Mesenchymal stem cell (in vitro differentiated cells and primary cell): ENCODE measurements at regions not wholly inside any gene's neighbourhood (a gene's known extent, or its start where the extent isn't known, plus 50 kb on each side); places are given as distances from the start of the nearest gene placed in this dataset.

ENCODE experiments used
- DNase-seq: peaks from one replicate; pipeline ENCODE4 v3.0.0-alpha.2; 2013
- H2AFZ ChIP-seq: one replicate; pipeline ENCODE4 v1.6.1; 2013; ENCODE audit warnings: low read depth, mild to moderate bottlenecking, control low read depth, inconsistent platforms, low read length, moderate library complexity
- H2AK5ac ChIP-seq: 2 replicates; pipeline ENCODE4 v1.6.1; 2013; ENCODE audit warnings: low read length, moderate library complexity, mild to moderate bottlenecking, inconsistent platforms; ENCODE audit not compliant: severe bottlenecking
- H2BK120ac ChIP-seq: one replicate; pipeline ENCODE4 v1.6.1; 2013; ENCODE audit warnings: low read depth, mild to moderate bottlenecking, inconsistent platforms, low read length, moderate library complexity
- H2BK12ac ChIP-seq, 2 experiments: one replicate each; pipeline ENCODE4 v1.6.1; 2013; ENCODE audit warnings: inconsistent platforms in 2 of 2, low read length in 2 of 2, mild to moderate bottlenecking in 2 of 2, moderate library complexity in 2 of 2, control low read depth in 1 of 2
- H2BK15ac ChIP-seq: one replicate; pipeline ENCODE4 v1.6.1; 2013; ENCODE audit warnings: mild to moderate bottlenecking, low read depth, inconsistent platforms; ENCODE audit not compliant: poor library complexity, severe bottlenecking
- H2BK5ac ChIP-seq: 2 replicates; pipeline ENCODE4 v1.6.1; 2013; ENCODE audit warnings: low read depth, mild to moderate bottlenecking, low read length, control low read depth, inconsistent platforms; ENCODE audit not compliant: poor library complexity, severe bottlenecking
- H3K14ac ChIP-seq, 2 experiments: one replicate each; pipeline ENCODE4 v1.6.1; 2013; ENCODE audit warnings: inconsistent platforms in 2 of 2, low read length in 2 of 2, control low read depth in 1 of 2, mild to moderate bottlenecking in 1 of 2, moderate library complexity in 1 of 2
- H3K18ac ChIP-seq, 2 experiments: one replicate each; pipeline ENCODE4 v1.6.1; 2013; ENCODE audit warnings: inconsistent platforms in 2 of 2, low read length in 2 of 2, control low read depth in 1 of 2, low read depth in 1 of 2, mild to moderate bottlenecking in 1 of 2
- H3K23ac ChIP-seq, 2 experiments: one replicate each; pipeline ENCODE4 v1.6.1; 2013; ENCODE audit warnings: inconsistent platforms in 2 of 2, low read length in 2 of 2, mild to moderate bottlenecking in 2 of 2, moderate library complexity in 2 of 2, control low read depth in 1 of 2
- H3K27ac ChIP-seq: 2 replicates; pipeline ENCODE4 v1.5.1; 2013; ENCODE audit warnings: mild to moderate bottlenecking, moderate library complexity, low read length, control low read depth, inconsistent platforms; ENCODE audit not compliant: poor library complexity, severe bottlenecking
- H3K27me3 ChIP-seq, 2 experiments: 2 replicates each; pipeline versions ENCODE4 v1.6.1 to v1.7.0; 2013; ENCODE audit warnings: low read length in 2 of 2, mild to moderate bottlenecking in 2 of 2, moderate library complexity in 2 of 2, control low read depth in 1 of 2, inconsistent platforms in 1 of 2; ENCODE audit not compliant: control insufficient read depth in 1 of 2, insufficient read depth in 1 of 2
- H3K36me3 ChIP-seq, 2 experiments: 2 replicates each; pipeline versions ENCODE4 v1.6.1 to v1.7.0; 2013; ENCODE audit warnings: low read length in 2 of 2, control low read depth in 1 of 2, inconsistent platforms in 1 of 2, low read depth in 1 of 2, mild to moderate bottlenecking in 1 of 2; ENCODE audit not compliant: insufficient read depth in 2 of 2, control insufficient read depth in 1 of 2
- H3K4ac ChIP-seq, 2 experiments: one replicate each; pipeline ENCODE4 v1.6.1; 2013; ENCODE audit warnings: inconsistent platforms in 2 of 2, low read length in 2 of 2, mild to moderate bottlenecking in 2 of 2, moderate library complexity in 2 of 2, control low read depth in 1 of 2, low read depth in 1 of 2
- H3K4me1 ChIP-seq: 2 replicates; pipeline ENCODE4 v1.6.1; 2013; ENCODE audit warnings: low read depth, low read length, control low read depth; ENCODE audit not compliant: control insufficient read depth, insufficient read depth
- H3K4me2 ChIP-seq: 2 replicates; pipeline ENCODE4 v1.6.1; 2013; ENCODE audit warnings: low read length, mild to moderate bottlenecking, inconsistent platforms; ENCODE audit not compliant: poor library complexity, severe bottlenecking
- H3K4me3 ChIP-seq, 2 experiments: 2 replicates each; pipeline versions ENCODE4 v1.5.1 to v1.7.0; 2013; ENCODE audit warnings: low read length in 2 of 2, mild to moderate bottlenecking in 2 of 2, control low read depth in 1 of 2, low read depth in 1 of 2; ENCODE audit not compliant: insufficient read depth in 1 of 2
- H3K79me1 ChIP-seq: replicated peaks from 2 replicates; pipeline ENCODE4 v1.6.1; 2013; ENCODE audit warnings: mild to moderate bottlenecking, control low read depth, low read length, inconsistent platforms; ENCODE audit not compliant: poor library complexity, severe bottlenecking
- H3K9ac ChIP-seq: 2 replicates; pipeline ENCODE4 v1.7.0; 2013; ENCODE audit warnings: mild to moderate bottlenecking, low read length, moderate library complexity
- H3K9me3 ChIP-seq: 2 replicates; pipeline ENCODE4 v1.7.0; 2013; ENCODE audit warnings: mild to moderate bottlenecking, low read length; ENCODE audit not compliant: control insufficient read depth
- H4K8ac ChIP-seq: one replicate; pipeline ENCODE4 v1.6.1; 2013; ENCODE audit warnings: inconsistent platforms, mild to moderate bottlenecking, low read length, moderate library complexity
- H4K91ac ChIP-seq: one replicate; pipeline ENCODE4 v1.6.1; 2013; ENCODE audit warnings: mild to moderate bottlenecking, low read length, inconsistent platforms
- WGBS: methylation state at CpG from one replicate; pipeline ENCODE4 v1.1.7; 2013; ENCODE audit warnings: mixed read lengths; 5-methylcytosine and 5-hydroxymethylcytosine counted together

- no peaks in the 10 kb centered on the region for H3K4me1 ChIP-seq
- H3K14ac ChIP-seq, result no peak overlapping the region
- no peak overlapping the region for H4K91ac ChIP-seq
- no peak overlapping the region for H2BK12ac ChIP-seq
- no peak overlapping the region for H3K4me2 ChIP-seq
- no peak overlapping the region for H3K4ac ChIP-seq
- no peak for DNase-seq
- WGBS, result 92% methylated on average over 8 of the region's 8 CpGs
- H3K27ac ChIP-seq, result no peak overlapping the region
- peaks cover 6% of the 10 kb centered on the region for H3K9me3 ChIP-seq
- H3K23ac ChIP-seq, result no peak overlapping the region
- no peak overlapping the region for H2BK5ac ChIP-seq
- H3K18ac ChIP-seq, result no peak overlapping the region
- H3K27me3 ChIP-seq, result no peaks in the 10 kb centered on the region
- H2BK15ac ChIP-seq, result no peak overlapping the region
- H3K36me3 ChIP-seq, result no peaks in the 10 kb centered on the region
- no peak overlapping the region for H3K4me3 ChIP-seq
- H2BK120ac ChIP-seq, result no peak overlapping the region
- no peaks in the 10 kb centered on the region for H3K79me1 ChIP-seq
- no peak overlapping the region for H2AFZ ChIP-seq
- H3K9ac ChIP-seq, result no peak overlapping the region
- H4K8ac ChIP-seq, result no peak overlapping the region
- no peak overlapping the region for H2AK5ac ChIP-seq
Measured at GRCh38 chr2:60299179-60299578, 254.3 kb downstream of the BCL11A start.

GRCh38 chr2:60298006-60298696 lies 255.3 kb downstream of the BCL11A start:
- Histone ChIP-seq H2AK5ac (no peak overlapping the region), H2BK120ac (no peak overlapping the region), H3K18ac (no peak overlapping the region), H3K36me3 (no peaks in the 10 kb centered on the region), H3K23ac (no peak overlapping the region), H3K4me2 (no peak overlapping the region), H3K27me3 (no peaks in the 10 kb centered on the region), H2BK5ac (no peak overlapping the region), H2BK15ac (no peak overlapping the region), H3K4ac (no peak overlapping the region), H3K9ac (no peak overlapping the region), H3K14ac (no peak overlapping the region), H3K79me1 (no peaks in the 10 kb centered on the region), H4K91ac (no peak overlapping the region), H3K9me3 (peaks cover 6% of the 10 kb centered on the region), H4K8ac (no peak overlapping the region), H3K27ac (no peak overlapping the region), H3K4me3 (no peak overlapping the region), H2AFZ (no peak overlapping the region), H2BK12ac (no peak overlapping the region), H3K4me1 (no peaks in the 10 kb centered on the region)
- WGBS, result 80% methylated on average over 20 of the region's 20 CpGs
- DNase-seq, result no peak

GRCh38 chr2:60297296-60298005 lies 256.0 kb downstream of the BCL11A start:
- Histone ChIP-seq H3K36me3 (no peaks in the 10 kb centered on the region), H3K4me3 (no peak overlapping the region), H3K14ac (no peak overlapping the region), H4K8ac (no peak overlapping the region), H2BK5ac (no peak overlapping the region), H2BK12ac (no peak overlapping the region), H3K9ac (no peak overlapping the region), H3K23ac (no peak overlapping the region), H3K18ac (peak overlapping the region in 1 of 2 experiments; percentile 19), H3K4me2 (no peak overlapping the region), H3K4me1 (no peaks in the 10 kb centered on the region), H2BK15ac (no peak overlapping the region), H3K27ac (no peak overlapping the region), H2BK120ac (no peak overlapping the region), H3K79me1 (no peaks in the 10 kb centered on the region), H3K9me3 (peaks cover 6% of the 10 kb centered on the region), H4K91ac (no peak overlapping the region), H2AFZ (no peak overlapping the region), H2AK5ac (no peak overlapping the region), H3K4ac (no peak overlapping the region), H3K27me3 (no peaks in the 10 kb centered on the region)
- 38% methylated on average over 19 of the region's 21 CpGs for WGBS
- no peak for DNase-seq

- Histone ChIP-seq H3K23ac (no peak overlapping the region), H3K9me3 (peaks cover 6% of the 10 kb centered on the region), H2AK5ac (no peak overlapping the region), H3K4ac (no peak overlapping the region), H3K4me1 (no peaks in the 10 kb centered on the region), H4K91ac (no peak overlapping the region), H3K36me3 (no peaks in the 10 kb centered on the region), H2BK15ac (no peak overlapping the region), H2BK12ac (no peak overlapping the region), H3K14ac (no peak overlapping the region), H2AFZ (no peak overlapping the region), H3K18ac (no peak overlapping the region), H2BK5ac (no peak overlapping the region), H3K79me1 (no peaks in the 10 kb centered on the region), H3K4me2 (no peak overlapping the region), H3K27ac (no peak overlapping the region), H3K9ac (no peak overlapping the region), H4K8ac (no peak overlapping the region), H3K27me3 (no peaks in the 10 kb centered on the region), H3K4me3 (no peak overlapping the region), H2BK120ac (no peak overlapping the region)
- DNase-seq, result no peak
- WGBS, result 94% methylated on average over 8 of the region's 8 CpGs
Measured at GRCh38 chr2:60296219-60296955, 257.1 kb downstream of the BCL11A start.
